ENCODE measurements at regions not wholly inside any gene's neighbourhood (a gene's known extent, or its start where the extent isn't known, plus 50 kb on each side); places are given as distances from the start of the nearest gene placed in this dataset.

GRCh38 chr16:63749276-63749675 lies 1372.6 kb downstream of the CDH11 start:
- Histone ChIP-seq H3K36me3 (no peaks in the 10 kb centered on the region), H3K9me3 (no peaks in the 10 kb centered on the region), H3K4me3 (no peak overlapping the region), H3K27ac (no peak overlapping the region), H3K27me3 (replicated peaks; ENCODE audit: insufficient read depth) (no peaks in the 10 kb centered on the region), H3K4me1 (ENCODE audit: control insufficient read depth in 1 of 2, low read depth in 2 of 2) (no peaks in the 10 kb centered on the region)
- ATAC-seq (ENCODE audit: insufficient number of reproducible peaks, low FRiP score, low read depth), result no peak
- TF ChIP-seq CTCF (IDR thresholded peaks at IDR 0.05), result no peak
- DNase-seq (ENCODE audit: low spot score), result no peak

GRCh38 chr16:63745456-63745855 lies 1376.4 kb downstream of the CDH11 start:
- H3K4me1 ChIP-seq (ENCODE audit: control insufficient read depth in 1 of 2, low read depth in 2 of 2), result no peaks in the 10 kb centered on the region
- no peak overlapping the region for H3K27ac ChIP-seq
- no peaks in the 10 kb centered on the region for H3K27me3 ChIP-seq (replicated peaks; ENCODE audit: insufficient read depth)
- no peak for TF ChIP-seq CTCF (IDR thresholded peaks at IDR 0.05)
- no peaks in the 10 kb centered on the region for H3K36me3 ChIP-seq
- no peaks in the 10 kb centered on the region for H3K9me3 ChIP-seq
- DNase-seq (ENCODE audit: low spot score), result no peak
- H3K4me3 ChIP-seq, result no peak overlapping the region
- no peak for ATAC-seq (ENCODE audit: insufficient number of reproducible peaks, low FRiP score, low read depth)

- Histone ChIP-seq H3K27ac (no peak overlapping the region), H3K27me3 (replicated peaks; ENCODE audit: insufficient read depth) (no peaks in the 10 kb centered on the region), H3K9me3 (no peaks in the 10 kb centered on the region), H3K4me1 (ENCODE audit: control insufficient read depth in 1 of 2, low read depth in 2 of 2) (no peaks in the 10 kb centered on the region), H3K4me3 (no peak overlapping the region), H3K36me3 (no peaks in the 10 kb centered on the region)
- ATAC-seq (ENCODE audit: insufficient number of reproducible peaks, low FRiP score, low read depth) (no peak), DNase-seq (ENCODE audit: low spot score) (no peak)
- TF ChIP-seq CTCF (IDR thresholded peaks at IDR 0.05), result no peak
Observed at GRCh38 chr16:63744077-63744874, 1377.6 kb downstream of the CDH11 start.

- Histone ChIP-seq H3K27me3 (replicated peaks; ENCODE audit: insufficient read depth) (no peaks in the 10 kb centered on the region), H3K4me3 (no peak overlapping the region), H3K4me1 (ENCODE audit: control insufficient read depth in 1 of 2, low read depth in 2 of 2) (no peaks in the 10 kb centered on the region), H3K27ac (no peak overlapping the region), H3K36me3 (no peaks in the 10 kb centered on the region), H3K9me3 (no peaks in the 10 kb centered on the region)
- no peak for TF ChIP-seq CTCF (IDR thresholded peaks at IDR 0.05)
- ATAC-seq (ENCODE audit: insufficient number of reproducible peaks, low FRiP score, low read depth) (no peak), DNase-seq (ENCODE audit: low spot score) (no peak)
Observed at GRCh38 chr16:63742150-63742549, 1379.7 kb downstream of the CDH11 start.

GRCh38 chr16:63737633-63738032 lies 1384.2 kb downstream of the CDH11 start:
- no peaks in the 10 kb centered on the region for H3K27me3 ChIP-seq (replicated peaks; ENCODE audit: insufficient read depth)
- H3K36me3 ChIP-seq, result no peaks in the 10 kb centered on the region
- no peak for DNase-seq (ENCODE audit: low spot score)
- no peak overlapping the region for H3K27ac ChIP-seq
- H3K4me3 ChIP-seq, result no peak overlapping the region
- no peaks in the 10 kb centered on the region for H3K4me1 ChIP-seq (ENCODE audit: control insufficient read depth in 1 of 2, low read depth in 2 of 2)
- no peak for TF ChIP-seq CTCF (IDR thresholded peaks at IDR 0.05)
- no peaks in the 10 kb centered on the region for H3K9me3 ChIP-seq
- ATAC-seq (ENCODE audit: insufficient number of reproducible peaks, low FRiP score, low read depth), result no peak
